CD4-positive, alpha-beta T cell treated with Interleukin-4 for 4 hours (primary cell): ENCODE measurements at regions not wholly inside any gene's neighbourhood (a gene's known extent, or its start where the extent isn't known, plus 50 kb on each side); places are given as distances from the start of the nearest gene placed in this dataset.

Experiments
- DNase-seq: peaks from one replicate; pipeline ENCODE4 v3.0.0-alpha.2; 2020

DNA sequence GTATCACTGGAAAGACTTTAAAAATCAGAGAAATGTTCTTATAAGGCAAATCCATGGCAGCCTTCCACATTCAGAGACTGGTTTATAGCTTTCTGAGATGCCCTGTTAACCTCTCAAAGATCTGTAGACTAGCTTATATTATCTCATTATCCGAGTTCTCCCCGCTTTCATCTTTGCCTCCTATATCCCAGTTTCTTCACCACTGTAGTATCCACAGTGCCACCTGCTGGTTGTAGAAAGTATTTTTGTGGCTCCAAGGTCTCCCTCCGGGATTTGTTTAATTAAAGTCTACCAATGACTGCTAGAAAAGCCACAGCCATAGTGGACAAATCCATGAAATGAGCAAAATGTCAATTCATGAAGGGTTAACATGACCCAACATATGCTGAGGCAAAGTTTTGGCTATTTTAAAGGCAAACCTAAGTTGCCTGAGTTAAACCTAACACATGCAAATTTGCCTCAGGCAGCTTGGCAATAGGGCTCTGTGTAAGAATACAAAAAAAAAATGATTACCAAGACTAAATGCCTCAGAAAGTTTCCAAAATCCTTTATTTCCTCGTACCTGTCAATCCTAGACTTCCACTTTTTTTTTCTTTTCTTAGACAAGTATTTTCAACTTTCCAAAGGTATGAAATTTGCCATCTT, 218.8 kb upstream of the BMP4 start:
- peak; percentile 35 for DNase-seq

DNA sequence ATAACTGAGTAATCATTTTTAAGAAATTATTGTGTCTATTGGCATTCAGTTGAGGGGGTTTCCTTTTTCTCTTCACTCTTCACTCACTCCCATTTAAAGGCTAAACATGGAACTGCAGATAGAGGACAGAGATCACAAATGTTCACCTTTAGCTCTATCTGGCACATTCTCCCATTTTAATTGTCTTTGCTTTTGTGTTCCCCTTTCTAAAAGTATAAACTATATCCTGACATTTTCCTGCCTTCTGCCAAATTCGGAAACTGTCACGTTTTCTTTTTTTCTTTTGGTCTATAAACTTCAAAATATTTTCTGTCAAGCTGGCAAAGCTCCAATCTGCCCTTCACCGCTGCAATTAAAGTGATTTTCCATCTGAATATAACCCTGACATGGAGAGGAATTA, 219.8 kb upstream of the CDKN3 start:
- DNase-seq, result no peak

DNA sequence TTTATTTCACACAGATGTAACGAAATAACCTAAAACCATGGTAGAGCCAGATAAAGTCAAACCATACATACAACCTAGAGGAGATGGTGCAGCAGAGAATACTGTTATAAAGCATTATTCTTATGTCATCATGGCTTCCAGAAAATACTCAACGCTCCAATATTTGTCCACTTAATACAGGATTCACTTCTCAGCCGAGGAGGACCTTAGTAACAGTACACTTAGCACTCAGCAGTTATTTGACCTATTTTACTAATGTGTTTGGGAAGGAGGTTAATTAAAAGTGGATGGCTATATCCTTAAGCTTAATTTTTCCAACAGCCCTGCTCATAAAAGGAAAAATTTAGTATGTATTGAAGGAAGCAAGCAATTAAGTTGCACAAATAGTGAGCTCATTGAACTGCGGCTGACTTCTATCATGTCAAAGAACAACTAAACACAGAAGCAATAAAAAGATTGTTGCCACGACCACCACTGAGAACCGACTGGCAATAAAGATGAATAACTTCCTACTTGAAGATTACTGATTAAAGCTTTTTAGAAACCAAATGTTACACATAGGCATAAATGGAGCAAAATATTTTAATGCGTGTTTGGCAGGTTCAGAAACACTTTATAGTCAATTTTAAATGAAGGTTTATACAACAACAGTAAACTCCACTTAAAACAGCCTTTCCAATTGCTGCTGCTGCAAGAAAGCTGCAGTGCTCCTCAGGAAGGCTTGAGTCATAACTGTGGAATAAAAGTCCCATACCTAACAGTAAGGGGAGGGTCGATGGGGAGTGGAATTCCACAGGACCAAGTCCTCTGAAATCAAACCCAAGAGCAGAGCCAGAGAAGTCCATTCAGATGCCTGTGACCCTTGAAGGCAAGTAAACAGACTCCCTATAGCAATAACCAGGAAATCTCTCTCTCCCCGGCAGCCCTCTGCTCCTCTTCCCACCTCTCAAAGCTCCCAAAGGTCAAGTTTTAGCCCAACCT, 218.9 kb upstream of the CDKN3 start:
- DNase-seq, result no peak

DNA sequence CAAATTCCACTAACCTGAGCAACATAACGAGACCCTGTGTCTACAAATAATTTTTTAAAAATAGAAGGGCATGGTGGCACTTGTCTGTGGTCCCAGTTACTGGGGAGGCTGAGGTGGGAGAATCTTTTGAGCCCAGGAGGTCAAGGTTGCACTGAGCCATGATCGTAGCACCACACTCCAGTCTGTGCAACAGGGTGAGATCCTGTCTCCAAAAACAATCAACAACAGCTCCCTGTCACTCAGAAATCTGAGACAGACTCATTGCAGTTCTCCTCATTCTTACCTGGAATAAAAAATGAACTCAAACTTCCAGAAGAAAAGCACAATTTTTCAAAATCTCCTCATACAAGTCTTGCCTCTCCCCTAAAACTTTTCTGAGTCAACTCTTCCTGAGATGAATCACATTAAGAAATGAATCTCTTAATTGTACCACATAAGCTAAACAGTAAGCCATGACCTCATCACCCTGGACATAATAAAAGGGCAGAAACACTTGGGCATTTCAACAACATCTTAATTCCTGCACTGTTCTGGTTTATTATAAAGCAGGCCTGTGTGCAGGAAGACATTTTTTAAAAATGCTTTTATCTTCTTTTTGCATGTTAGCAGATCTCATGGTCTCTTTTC, 214.3 kb upstream of the CDKN3 start:
- DNase-seq, result no peak

DNA sequence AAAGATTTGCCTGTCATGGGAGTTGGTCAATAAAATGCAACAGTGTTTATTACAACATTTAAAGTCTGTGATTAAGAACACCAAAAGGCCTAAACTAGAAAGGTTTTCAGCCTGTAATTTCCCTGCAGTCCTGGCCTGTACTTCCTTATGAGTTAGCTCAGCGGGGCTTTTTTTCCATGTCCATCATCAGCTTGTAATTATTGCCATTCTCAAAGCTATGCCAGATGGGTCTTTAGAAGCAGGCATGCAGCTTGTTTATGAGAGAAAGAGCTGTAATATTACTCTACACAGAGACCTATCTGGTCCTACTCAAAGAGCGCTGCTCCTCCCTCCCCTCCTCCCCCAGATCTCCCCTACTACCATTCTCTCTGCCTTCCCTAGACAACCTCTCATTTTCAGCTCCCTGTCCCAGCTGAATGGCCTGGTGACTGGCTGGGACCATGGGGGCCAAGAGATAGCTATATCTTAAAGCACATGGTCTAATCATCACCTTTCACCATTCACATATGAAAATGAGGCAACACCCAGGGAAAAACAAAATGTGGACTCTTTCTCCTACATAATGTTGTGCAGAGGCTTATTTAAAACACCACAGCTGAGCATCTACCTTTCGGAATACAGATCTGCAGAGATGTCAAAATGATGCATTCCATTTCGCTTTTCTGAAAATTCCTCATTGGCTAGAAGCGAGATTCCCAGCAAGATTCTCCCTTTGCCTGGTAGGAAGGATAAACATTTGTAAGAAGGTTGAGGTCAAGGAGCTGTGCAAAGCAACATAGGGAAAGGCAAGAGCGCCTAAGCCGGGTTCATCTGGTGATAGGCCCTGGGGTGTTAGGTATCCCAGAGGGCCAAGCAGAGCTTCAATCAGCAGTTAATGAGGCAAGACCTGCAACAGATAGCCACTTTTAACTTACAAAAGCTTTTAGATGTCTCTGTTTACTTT, 209.7 kb upstream of the CDKN3 start:
- DNase-seq, result no peak

DNA sequence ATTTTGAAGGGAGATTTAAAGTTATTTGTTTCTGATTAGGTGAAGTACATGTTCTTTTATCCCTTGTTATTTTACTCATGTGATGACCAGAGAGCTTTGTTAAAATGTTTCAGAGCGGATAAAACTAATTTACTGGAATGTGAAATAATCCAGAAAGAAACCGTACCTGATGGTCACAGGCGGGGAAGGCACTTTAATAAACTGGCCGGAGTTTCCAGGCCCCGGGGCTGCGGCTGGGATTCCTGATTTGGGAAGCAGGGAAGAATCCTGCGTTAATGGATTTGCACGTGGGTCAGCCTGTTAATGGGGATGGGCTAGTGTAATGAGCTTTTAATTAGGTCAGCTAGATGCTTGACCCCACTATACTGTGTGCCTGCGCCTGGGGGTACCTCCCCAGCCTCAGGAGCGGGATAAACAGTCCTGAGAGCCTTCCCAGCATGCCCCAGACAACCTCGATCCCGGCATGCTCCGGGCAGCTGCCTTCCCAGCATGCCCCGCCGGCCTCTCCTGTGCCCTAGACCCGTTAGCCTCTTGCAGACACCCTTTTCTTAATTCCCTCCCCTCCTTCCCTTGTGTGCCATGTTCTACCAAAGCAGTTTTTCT, 208.6 kb upstream of the CDKN3 start:
- DNase-seq, result no peak

DNA sequence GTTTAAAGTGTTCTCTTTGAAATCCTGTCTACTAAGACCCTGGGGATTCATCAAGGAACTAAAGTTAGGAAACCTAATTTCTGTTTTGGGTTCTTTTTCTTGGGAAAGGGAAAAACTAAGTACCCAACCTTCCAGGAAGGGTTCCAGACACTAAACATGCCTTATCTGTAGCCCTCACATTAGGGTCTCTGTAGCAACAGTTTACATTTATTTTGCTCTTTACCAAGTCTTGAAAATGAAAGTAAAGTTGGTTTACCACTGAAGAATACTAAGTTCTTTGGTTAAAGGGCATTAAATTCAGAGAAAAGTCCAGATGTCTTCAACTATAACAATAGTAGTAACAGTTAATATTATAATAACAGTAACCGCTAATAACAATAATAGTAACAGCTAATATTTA, 207.5 kb upstream of the CDKN3 start:
- DNase-seq, result no peak

DNA sequence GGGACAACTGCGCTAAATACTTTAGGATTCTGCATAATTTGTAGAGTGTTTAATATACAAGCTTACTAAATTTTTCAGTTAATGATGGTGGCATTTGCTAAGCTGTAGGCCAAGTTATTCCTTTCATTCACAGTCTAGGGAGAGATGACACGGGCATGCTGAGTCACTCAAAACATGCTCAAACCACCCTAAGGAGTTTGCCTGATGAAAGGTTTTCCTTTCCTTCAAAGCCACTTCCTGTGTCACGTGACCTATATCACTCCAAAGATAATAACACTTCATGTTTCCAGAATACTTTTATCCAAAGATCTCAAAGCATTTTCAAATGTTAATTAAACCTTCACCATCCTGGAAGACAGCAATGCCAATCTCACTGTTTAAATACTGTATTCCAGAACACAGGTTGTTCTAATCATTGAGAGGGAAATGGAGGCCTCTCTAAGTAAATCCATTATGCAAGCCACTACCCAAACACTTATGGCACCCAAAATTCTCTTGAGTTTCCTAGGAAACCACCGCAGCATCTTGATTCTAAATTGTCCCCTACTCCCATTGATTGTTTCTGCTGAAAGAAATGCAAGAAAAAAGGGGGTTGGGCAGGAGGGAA, 207.0 kb upstream of the CDKN3 start:
- no peak for DNase-seq

DNA sequence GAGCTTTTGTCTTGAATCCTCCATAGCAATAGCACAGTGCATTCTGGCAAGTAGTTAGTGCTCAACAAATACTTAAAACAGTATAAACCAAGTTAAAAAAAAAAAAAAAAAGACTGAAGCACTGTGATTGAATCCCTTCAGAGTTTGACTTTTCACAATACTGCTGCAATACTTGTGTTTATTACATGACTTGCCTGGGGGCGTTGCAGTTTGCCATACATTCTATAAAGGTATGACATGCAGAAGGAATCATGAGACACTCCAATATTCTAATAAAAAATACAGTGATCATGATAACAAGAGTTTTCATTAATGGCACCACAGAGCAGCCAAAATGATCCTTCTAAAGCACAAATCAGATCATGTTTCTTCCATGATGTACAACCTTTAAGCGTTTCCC, 205.0 kb upstream of the CDKN3 start:
- DNase-seq, result no peak

DNA sequence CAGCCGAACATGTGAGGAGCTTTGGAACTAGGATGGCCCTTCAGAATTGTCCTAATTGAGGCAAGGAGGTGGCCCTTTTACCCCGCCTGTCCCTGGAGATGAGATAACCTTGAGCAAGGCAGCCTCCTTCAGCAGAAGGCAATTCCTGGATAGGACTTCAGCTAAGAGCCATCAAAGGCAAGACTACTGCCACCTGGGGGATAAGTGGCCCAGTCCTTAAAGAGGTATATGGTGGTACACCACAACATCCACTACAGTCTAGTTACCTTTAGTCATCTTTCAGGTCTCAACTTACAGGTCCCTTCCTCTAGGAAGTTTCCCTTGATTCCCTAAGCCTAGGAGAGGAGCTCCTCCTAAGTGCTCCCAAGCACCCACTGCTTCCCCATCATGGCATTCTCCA, 204.2 kb upstream of the CDKN3 start:
- DNase-seq, result no peak

DNA sequence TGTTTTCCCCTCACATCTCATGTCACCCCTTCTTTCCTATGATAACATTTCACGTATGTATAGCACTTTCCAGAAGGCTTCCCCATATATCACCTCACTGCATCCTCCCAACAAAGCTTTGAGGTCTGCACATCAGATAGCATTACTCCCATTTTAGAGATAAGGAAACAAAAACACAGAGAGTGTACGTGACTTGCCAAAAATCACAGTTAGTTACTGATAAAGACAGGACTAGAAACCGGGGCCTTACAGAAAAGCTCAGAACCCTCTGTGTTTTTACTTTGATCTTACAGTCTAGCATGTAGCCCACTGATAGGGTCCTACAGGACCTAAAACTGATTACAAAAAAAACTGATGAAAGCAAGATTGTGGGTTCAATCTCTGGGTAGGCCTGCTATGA, 202.9 kb upstream of the CDKN3 start:
- no peak for DNase-seq

DNA sequence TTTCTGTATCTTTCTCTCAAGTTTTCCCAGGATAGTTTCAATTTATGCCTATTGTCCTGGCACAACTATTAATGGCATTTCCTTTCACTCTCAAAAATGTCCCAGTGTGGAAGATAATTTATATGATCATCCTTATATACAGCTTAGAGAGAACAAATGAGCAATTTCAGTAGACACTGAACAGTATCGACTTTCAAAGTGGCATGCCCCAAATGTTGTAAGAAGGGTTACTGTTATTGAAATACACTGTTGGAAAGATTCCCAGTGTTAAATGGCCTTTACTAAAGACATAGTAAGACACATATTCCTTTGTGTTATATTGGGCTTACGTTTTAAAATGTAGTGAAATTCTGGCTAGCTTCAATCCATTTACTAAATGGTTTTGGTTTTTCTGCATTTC, 202.3 kb upstream of the CDKN3 start:
- no peak for DNase-seq

DNA sequence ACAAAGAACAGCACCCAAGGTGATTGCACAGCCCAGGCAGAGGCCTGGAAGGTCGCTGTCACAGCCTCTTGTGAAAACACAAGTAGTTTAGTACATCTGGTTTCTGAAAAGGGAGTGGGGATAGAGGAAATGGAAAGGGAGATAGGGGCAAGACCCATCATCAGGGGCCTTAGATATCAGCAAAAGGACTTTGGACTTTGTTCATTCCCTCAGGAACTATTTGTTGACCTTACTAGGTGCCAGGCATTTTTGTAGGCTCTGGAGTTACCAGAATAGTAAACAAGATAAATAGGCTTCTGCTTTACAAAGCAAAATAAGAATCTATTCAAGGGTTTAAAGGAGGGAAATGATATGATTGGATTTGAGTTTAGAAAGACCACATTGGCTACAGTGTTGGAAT, 199.4 kb upstream of the CDKN3 start:
- DNase-seq, result no peak

DNA sequence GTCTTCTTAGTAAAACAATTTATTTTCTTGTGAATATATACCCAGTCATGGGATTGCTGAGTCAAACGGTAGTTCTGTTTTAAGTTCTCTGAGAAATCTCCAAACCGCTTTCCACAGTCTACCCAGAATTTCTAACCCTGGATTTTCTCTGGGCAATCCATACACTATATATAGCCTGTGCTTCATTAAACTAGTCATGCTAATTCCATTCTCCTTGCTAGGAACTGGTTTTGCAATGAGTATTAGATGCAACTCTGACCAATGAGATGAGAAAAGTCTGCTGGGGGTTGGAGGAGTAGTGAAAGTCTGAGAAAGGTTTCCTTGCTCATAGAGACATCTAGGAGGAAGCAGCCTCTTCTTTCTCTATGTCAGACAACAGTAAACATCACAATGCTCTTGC, 196.1 kb upstream of the CDKN3 start:
- no peak for DNase-seq

DNA sequence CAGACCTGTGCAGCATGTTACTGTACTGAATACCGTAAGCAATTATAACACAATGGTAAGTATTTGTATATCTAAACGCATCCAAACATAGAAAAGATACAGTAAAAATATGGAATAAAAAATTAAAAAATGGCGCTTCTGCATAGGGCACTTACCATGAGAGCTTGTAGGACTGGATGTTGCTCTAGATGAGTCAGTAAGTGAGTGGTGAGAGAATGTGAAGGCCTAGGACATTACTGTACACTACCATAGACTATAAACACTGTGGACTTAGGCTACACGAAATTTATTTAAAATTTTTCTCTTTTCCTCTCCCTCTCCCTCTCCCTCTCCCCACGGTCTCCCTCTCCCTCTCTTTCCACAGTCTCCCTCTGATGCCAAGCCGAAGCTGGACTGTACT, 194.5 kb upstream of the CDKN3 start:
- no peak for DNase-seq

DNA sequence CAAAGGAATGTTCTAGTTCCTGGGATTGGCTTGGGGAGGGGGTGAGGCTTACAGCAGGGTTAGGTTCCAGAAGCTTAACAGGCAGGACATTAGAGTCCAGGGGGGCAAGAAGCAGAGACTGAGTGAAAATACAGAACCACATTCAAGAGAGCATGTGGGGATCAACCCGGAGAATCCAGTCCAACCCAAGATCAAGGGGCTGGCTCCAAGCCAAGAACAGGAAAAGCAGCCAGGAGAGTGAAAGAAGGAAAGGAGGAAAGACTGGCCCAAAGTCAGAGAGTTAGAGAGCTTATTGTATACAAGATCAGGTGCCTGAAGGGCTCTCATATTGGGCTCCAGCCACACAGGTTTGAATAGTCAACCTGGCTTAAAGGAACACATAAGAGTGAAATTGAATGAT, 190.3 kb upstream of the CDKN3 start:
- DNase-seq, result no peak

DNA sequence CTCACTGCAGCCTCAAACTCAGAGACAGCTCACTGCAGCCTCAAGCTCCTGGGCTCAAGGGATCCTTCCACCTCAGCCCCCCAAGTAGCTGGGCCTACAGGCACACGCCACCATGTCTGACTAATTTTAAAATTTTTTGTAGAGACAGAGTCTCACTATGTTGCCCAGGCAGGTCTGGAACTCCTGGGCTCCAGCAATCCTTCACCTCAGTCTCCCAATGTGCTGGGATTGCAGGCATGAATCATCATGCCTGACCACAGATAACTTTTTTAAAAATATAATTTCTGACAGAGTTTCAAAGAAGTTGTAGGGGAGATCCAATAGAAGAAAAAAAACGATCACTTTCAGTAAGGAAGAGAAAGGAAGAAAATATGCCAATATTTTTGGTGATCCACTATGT, 189.7 kb upstream of the CDKN3 start:
- no peak for DNase-seq

DNA sequence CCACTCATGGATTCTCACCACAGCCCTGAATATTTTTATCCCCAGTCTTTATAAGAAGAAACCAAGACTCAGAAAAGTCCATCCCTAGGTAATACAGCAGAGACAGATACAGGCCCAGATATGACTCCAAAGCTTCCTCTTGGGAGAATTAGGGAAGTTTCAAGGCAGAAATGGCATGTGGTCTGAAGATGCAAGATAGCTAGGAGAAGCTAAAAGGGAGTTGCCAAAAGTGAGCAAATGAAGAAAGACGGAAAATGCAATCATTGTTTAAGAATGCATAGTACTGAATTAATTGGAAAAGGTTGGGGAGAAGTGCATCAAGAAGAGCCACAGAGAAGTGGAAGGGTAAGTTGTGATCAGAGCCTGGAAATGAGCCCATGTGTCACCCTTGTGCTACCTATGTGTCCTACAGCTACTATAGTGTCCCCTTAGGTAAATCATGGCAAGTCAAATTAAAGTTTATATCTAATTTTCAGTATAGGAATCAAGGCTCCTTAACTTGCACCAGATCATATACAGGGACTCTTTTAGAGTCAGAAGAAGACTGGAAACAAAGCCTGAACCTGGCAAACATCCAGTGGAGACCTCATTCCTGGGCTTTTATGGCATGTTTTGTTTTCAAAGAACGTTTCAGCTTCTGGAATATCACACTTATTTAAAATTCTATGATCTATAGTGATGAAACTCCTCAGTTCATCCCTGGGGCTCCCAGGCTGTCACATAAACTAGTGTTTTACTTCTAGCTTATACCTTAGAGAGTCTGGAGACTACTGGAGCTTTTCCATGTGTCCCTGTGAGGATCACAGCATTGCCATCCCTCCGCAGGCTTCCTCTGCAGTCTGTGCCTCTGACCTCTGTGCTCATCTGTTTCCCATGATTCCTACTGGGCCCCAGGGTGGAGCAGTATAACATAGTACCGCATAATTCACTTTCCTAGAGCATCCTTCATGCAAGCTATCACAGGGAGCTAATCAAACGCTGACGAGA, 189.0 kb upstream of the CDKN3 start:
- DNase-seq, result no peak

DNA sequence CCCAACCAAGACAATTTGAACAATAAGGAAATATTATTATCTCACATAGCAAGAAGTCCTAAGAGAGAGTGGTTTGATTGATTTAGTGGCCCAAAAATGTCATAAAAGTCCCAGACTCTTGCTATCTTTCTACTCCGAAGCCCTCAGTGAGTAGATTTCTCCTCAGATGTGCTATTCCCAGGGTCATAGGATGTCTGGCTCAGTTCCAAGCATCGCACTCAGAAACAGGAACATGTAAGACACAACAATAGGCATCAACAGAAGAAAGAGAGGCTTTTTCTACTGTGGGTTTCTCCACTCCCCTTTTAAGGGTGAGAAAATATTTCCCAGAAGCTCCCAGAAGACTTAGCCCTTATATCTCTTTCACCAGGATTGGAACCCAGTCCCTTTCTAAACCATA, 188.1 kb upstream of the CDKN3 start:
- no peak for DNase-seq

DNA sequence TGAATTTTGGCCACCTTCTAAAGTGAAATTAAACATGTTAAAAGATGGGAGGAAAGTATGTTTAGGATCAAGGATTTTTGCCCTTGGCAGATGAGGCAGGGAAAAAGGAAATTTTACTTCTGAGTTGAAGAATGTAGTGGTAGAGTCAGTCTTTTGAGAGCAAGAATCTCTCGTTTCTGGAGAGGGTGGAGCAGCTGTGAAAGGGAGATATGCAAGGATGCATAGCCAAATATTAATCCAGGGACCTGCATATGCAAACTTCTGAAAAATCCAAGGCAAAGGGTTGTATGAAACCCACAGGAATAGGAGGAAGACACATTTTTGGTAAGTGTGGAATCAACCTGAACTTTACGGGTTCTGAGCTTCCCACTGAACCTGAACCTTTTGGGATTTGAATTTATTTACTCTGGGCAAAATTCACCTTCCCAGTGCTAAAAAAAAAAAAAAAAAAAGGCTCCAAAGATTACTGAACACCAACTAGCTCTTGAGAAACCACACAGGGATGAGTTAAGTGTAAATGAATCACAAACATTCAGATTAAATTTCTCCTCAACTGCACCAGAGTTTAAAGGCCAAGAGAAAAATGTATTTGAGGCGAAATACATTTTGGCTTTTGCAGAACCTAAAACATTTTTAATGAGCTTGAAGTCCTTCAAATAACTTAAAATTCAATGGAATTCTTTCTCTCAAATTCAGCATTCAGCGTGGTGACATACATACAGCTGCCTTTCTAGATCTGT, 187.1 kb upstream of the CDKN3 start:
- DNase-seq, result no peak
